RWPE2 (cell line): ENCODE measurements at regions not wholly inside any gene's neighbourhood (a gene's known extent, or its start where the extent isn't known, plus 50 kb on each side); places are given as distances from the start of the nearest gene placed in this dataset.

Experiments used
- ATAC-seq: fragments of 200-7000 bp; cut with Tn5 transposase; 3 replicates; pipeline ENCODE4 v1.9.1; 2021; ENCODE audit warnings: low read depth
- DNase-seq: peaks from one replicate; pipeline ENCODE4 v3.0.0-alpha.2; 2020; ENCODE audit warnings: low spot score
- H3K27ac ChIP-seq: fragments of 450-650 bp; 2 replicates; pipeline ENCODE4 v1.5.1; 2017; ENCODE audit warnings: mild to moderate bottlenecking; ENCODE audit not compliant: poor library complexity, severe bottlenecking
- H3K27me3 ChIP-seq: fragments of 250-450 bp; sonication (Bioruptor Pico); 2 replicates; pipeline ENCODE4 v1.5.1; 2021; ENCODE audit warnings: mild to moderate bottlenecking, moderate library complexity; ENCODE audit not compliant: insufficient read depth, poor library complexity, severe bottlenecking
- H3K36me3 ChIP-seq: fragments of 250-450 bp; sonication (Bioruptor Pico); 2 replicates; pipeline ENCODE4 v1.5.1; 2020; ENCODE audit warnings: low read depth, mild to moderate bottlenecking, moderate library complexity
- H3K4me1 ChIP-seq: fragments of 250-450 bp; sonication (Bioruptor Pico); 2 replicates; pipeline ENCODE4 v1.5.1; 2021; ENCODE audit warnings: mild to moderate bottlenecking, moderate library complexity; ENCODE audit not compliant: insufficient read depth, poor library complexity, severe bottlenecking
- H3K4me3 ChIP-seq: fragments of 250-450 bp; sonication (Bioruptor Pico); 2 replicates; pipeline ENCODE4 v1.5.1; 2021; ENCODE audit warnings: mild to moderate bottlenecking, moderate library complexity; ENCODE audit not compliant: severe bottlenecking
- H3K9me3 ChIP-seq: fragments of 250-450 bp; sonication (Bioruptor Pico); 2 replicates; pipeline ENCODE4 v1.5.1; 2021; ENCODE audit warnings: mild to moderate bottlenecking, moderate library complexity; ENCODE audit not compliant: severe bottlenecking
- TF ChIP-seq, protein P1 (sequence below): fragments of 450-650 bp; IDR thresholded peaks from one replicate; pipeline ENCODE4 v1.5.1; 2017; ENCODE audit warnings: mild to moderate bottlenecking, moderate library complexity; ENCODE audit not compliant: poor library complexity, severe bottlenecking

DNA sequence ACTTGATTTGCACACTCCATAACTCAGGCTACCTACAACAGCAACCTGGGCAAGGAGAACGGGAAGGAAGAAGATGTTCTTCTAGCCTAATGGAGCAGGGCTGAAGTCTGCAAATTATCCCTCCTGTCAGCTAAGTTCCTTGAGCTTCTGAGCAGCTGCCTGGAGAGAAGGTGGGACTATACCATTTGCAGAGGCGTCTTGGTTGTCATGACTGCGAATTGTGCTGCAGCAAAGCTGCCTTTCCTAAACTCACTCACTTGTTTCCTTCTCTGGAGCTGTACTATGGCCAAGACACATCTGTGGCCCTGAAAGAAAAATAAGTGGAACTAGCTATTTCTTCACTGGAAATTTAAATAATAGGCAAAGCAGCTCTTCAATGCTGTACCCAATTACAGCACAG, 682.4 kb upstream of the GRIA3 start:
- no peak for ATAC-seq
- TF ChIP-seq, protein P1, sequence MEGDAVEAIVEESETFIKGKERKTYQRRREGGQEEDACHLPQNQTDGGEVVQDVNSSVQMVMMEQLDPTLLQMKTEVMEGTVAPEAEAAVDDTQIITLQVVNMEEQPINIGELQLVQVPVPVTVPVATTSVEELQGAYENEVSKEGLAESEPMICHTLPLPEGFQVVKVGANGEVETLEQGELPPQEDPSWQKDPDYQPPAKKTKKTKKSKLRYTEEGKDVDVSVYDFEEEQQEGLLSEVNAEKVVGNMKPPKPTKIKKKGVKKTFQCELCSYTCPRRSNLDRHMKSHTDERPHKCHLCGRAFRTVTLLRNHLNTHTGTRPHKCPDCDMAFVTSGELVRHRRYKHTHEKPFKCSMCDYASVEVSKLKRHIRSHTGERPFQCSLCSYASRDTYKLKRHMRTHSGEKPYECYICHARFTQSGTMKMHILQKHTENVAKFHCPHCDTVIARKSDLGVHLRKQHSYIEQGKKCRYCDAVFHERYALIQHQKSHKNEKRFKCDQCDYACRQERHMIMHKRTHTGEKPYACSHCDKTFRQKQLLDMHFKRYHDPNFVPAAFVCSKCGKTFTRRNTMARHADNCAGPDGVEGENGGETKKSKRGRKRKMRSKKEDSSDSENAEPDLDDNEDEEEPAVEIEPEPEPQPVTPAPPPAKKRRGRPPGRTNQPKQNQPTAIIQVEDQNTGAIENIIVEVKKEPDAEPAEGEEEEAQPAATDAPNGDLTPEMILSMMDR, result no peak

DNA sequence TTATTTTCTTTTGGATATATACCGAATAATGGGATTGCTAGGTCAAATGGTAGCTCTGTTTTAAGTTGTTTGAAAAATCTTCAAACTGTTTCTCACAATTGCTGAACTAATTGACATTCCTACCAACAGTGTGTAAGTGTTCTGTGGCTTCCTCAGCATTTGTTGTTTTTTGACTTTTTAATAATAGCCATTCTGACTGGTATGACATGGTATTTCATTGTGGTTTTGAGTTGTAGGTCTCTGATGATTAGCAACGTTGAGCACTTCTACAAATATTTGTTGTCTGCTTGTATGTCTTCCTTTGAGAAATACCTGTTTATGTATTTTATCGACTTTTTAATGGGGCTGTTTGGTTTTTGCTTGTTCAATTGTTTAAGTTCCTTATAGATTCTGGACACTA, 680.1 kb upstream of the GRIA3 start:
- Histone ChIP-seq H3K4me1 (no peaks in the 10 kb centered on the region), H3K27me3 (no peaks in the 10 kb centered on the region), H3K27ac (no peak overlapping the region), H3K4me3 (no peak overlapping the region), H3K9me3 (no peaks in the 10 kb centered on the region), H3K36me3 (no peaks in the 10 kb centered on the region)
- ATAC-seq (no peak), DNase-seq (no peak)
- TF ChIP-seq, protein P1, result no peak

More for the DNA sequence above, 682.4 kb upstream of the GRIA3 start:
- no peaks in the 10 kb centered on the region for H3K36me3 ChIP-seq
- no peaks in the 10 kb centered on the region for H3K4me1 ChIP-seq
- no peaks in the 10 kb centered on the region for H3K27me3 ChIP-seq
- no peak overlapping the region for H3K4me3 ChIP-seq
- DNase-seq, result no peak
- no peak overlapping the region for H3K27ac ChIP-seq
- no peaks in the 10 kb centered on the region for H3K9me3 ChIP-seq

DNA sequence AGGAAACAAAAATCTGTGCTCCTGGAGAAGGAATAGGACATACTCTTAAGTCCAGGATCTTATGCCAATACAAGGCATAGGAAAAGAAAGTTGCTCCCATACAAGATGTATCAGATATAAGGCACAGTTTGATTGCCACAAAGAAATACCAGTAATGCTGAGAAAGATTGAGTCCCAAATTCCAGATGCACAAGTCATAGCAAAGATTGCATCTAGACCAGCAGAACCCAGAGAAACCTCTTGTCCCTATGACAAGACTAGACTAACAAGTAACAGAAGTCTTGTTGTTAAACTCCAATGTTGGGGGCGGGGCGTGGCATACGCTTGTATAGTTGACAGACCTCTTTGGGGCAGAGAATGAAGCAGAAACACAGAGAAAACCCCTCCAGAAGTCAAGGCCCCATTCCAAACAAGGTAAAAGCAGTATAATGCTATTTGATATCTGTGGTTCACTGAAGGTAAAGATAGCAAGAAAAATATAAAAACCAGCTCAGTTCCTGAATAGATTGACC, 671.5 kb upstream of the GRIA3 start:
- TF ChIP-seq, protein P1, result no peak
- Histone ChIP-seq H3K27ac (no peak overlapping the region), H3K9me3 (no peaks in the 10 kb centered on the region), H3K27me3 (no peaks in the 10 kb centered on the region), H3K4me1 (no peaks in the 10 kb centered on the region), H3K4me3 (no peak overlapping the region), H3K36me3 (no peaks in the 10 kb centered on the region)
- DNase-seq (no peak), ATAC-seq (no peak)

- TF ChIP-seq, protein P1, result no peak
- no peak for ATAC-seq
- no peak for DNase-seq
- Histone ChIP-seq H3K27ac (no peak overlapping the region), H3K4me1 (no peaks in the 10 kb centered on the region), H3K27me3 (no peaks in the 10 kb centered on the region), H3K4me3 (no peak overlapping the region), H3K9me3 (no peaks in the 10 kb centered on the region), H3K36me3 (no peaks in the 10 kb centered on the region)
Measured at GRCh38 chrX:122517786-122518185, 666.3 kb upstream of the GRIA3 start.

- no peak overlapping the region for H3K4me3 ChIP-seq
- H3K9me3 ChIP-seq, result no peaks in the 10 kb centered on the region
- ATAC-seq (no peak), DNase-seq (no peak)
- H3K36me3 ChIP-seq, result no peaks in the 10 kb centered on the region
- TF ChIP-seq, protein P1, result no peak
- no peaks in the 10 kb centered on the region for H3K27me3 ChIP-seq
- no peaks in the 10 kb centered on the region for H3K4me1 ChIP-seq
- H3K27ac ChIP-seq, result no peak overlapping the region
Measured at GRCh38 chrX:122545778-122546177, 638.3 kb upstream of the GRIA3 start.
